Spleen (tissue), 11 donors: ENCODE measurements at regions not wholly inside any gene's neighbourhood (a gene's known extent, or its start where the extent isn't known, plus 50 kb on each side); places are given as distances from the start of the nearest gene placed in this dataset.

Source experiments
- DNase-seq: peaks from one replicate; pipeline ENCODE4 v3.0.0-alpha.2; 2020
- H3K27ac ChIP-seq, 8 donors: fragments of 200-600 bp; sonication (generic) in 7 of 8; 1 replicate in 4 of 8; 2 replicates in 4 of 8; pipeline versions ENCODE4 v1.5.0 to v1.8.0; 2016 to 2021; ENCODE audit warnings: inconsistent platforms in 4 of 8, mild to moderate bottlenecking in 4 of 8, moderate library complexity in 1 of 8
- H3K27me3 ChIP-seq, 7 donors: fragments of 200-600 bp; sonication (generic) in 6 of 7; replicated peaks in 1 of 7; 1 replicate in 4 of 7; 2 replicates in 3 of 7; pipeline versions ENCODE4 v1.5.0 to v1.8.0; 2016 to 2021; ENCODE audit warnings: inconsistent platforms in 3 of 7, mild to moderate bottlenecking in 1 of 7
- H3K36me3 ChIP-seq, 6 donors: fragments of 200-600 bp; sonication (generic) in 5 of 6; 1 replicate in 4 of 6; 2 replicates in 2 of 6; pipeline versions ENCODE4 v1.5.0 to v1.8.0; 2016 to 2021; ENCODE audit warnings: inconsistent platforms in 2 of 6
- H3K4me1 ChIP-seq, 6 donors: fragments of 200-600 bp; sonication (generic) in 5 of 6; 1 replicate in 3 of 6; 2 replicates in 3 of 6; pipeline versions ENCODE4 v1.5.0 to v1.8.0; 2016 to 2021; ENCODE audit warnings: inconsistent platforms in 3 of 6
- H3K4me3 ChIP-seq, 8 donors: fragments of 200-600 bp; sonication (generic) in 7 of 8; 1 replicate in 4 of 8; 2 replicates in 4 of 8; pipeline versions ENCODE4 v1.5.0 to v1.8.0; 2016 to 2021; ENCODE audit warnings: inconsistent platforms in 4 of 8, mild to moderate bottlenecking in 4 of 8, moderate library complexity in 2 of 8
- H3K9me3 ChIP-seq, 8 donors: fragments of 200-600 bp; sonication (generic) in 7 of 8; 1 replicate in 4 of 8; 2 replicates in 4 of 8; pipeline versions ENCODE4 v1.5.0 to v1.8.0; 2016 to 2021; ENCODE audit warnings: inconsistent platforms in 4 of 8
- CTCF ChIP-seq, 11 experiments: fragments of 200-600 bp in 7 of 11; fragments of 450-650 bp in 4 of 11; sonication (generic) in 4 of 11; IDR thresholded peaks in 8 of 11; conservative IDR thresholded peaks in 3 of 11; 1 replicate in 7 of 11; 2 replicates in 4 of 11; pipeline versions ENCODE4 v1.4.0 to v1.8.0; 2016 to 2021; ENCODE audit warnings: antibody characterized with exemption in 11 of 11, inconsistent platforms in 4 of 11, mild to moderate bottlenecking in 1 of 11
- POLR2A ChIP-seq, 3 donors: fragments of 450-650 bp; IDR thresholded peaks; one replicate each; pipeline ENCODE4 v1.5.1; 2017; ENCODE audit warnings: antibody characterized with exemption in 3 of 3, mild to moderate bottlenecking in 1 of 3
- POLR2AphosphoS5 ChIP-seq, 3 donors: sonication (generic); formaldehyde crosslinking; IDR thresholded peaks; one replicate each; pipeline ENCODE4 v1.5.1; 2017; ENCODE audit warnings: antibody characterized with exemption in 3 of 3
- WGBS, 5 donors: extraction: QIAGEN DNeasy Blood & Tissue Kit in 3 of 5; methylation state at CpG; one replicate each; pipeline versions ENCODE4 v1.1.5 to v1.1.7; 2013 to 2018; 5-methylcytosine and 5-hydroxymethylcytosine counted together
- intact Hi-C: fragments of 100-400 bp; cut with DNase I; formaldehyde crosslinking; loops from one replicate; pipeline ENCODE4 v1.15.0; 2023; ENCODE audit warnings: low total_unique reads
- donor health status: healthy with polysubstance abuse.
- donor health status: DM: no; HTN: no; CAD: no; lungs with moderate emphysema.
- donor health status: DM: no; HTN: no; CAD: no.
- donor health status: Bipolar disorder and iron deficiency.
- donor health status: healthy.
- donor health status: DM: no; HTN: no; CAD: no.
- donor health status: DM: yes; HTN: yes; CAD: no.

GRCh38 chr2:139367416-139367815, 587.2 kb upstream of the NXPH2 start:
- 63 to 77% (median 70%) methylated on average over 6 of the region's 6 CpGs for WGBS, 5 donors
- no peaks in the 10 kb centered on the region for H3K36me3 ChIP-seq
- TF ChIP-seq CTCF (IDR thresholded peaks at IDR 0.05 in 8 of 11, conservative IDR thresholded peaks at IDR 0.05 in 3 of 11): no peak
- TF ChIP-seq POLR2A (IDR thresholded peaks at IDR 0.05): no peak
- no peak for TF ChIP-seq POLR2AphosphoS5 (IDR thresholded peaks at IDR 0.05)
- peaks cover 0 to 26% (median 0%) of the 10 kb centered on the region in 8 donors for H3K9me3 ChIP-seq
- H3K4me3 ChIP-seq: no peak overlapping the region
- intact Hi-C loops: no loop called here
- no peaks in the 10 kb centered on the region for H3K4me1 ChIP-seq
- H3K27me3 ChIP-seq: no peaks in the 10 kb centered on the region
- DNase-seq: no peak
- H3K27ac ChIP-seq: no peak overlapping the region

GRCh38 chr2:139366681-139367080, 586.5 kb upstream of the NXPH2 start:
- TF ChIP-seq POLR2A (IDR thresholded peaks at IDR 0.05) (no peak), CTCF (IDR thresholded peaks at IDR 0.05 in 8 of 11, conservative IDR thresholded peaks at IDR 0.05 in 3 of 11) (no peak), POLR2AphosphoS5 (IDR thresholded peaks at IDR 0.05) (no peak)
- no peak for DNase-seq
- intact Hi-C loops: no loop called here
- Histone ChIP-seq H3K4me1 (no peaks in the 10 kb centered on the region), H3K27ac (no peak overlapping the region), H3K36me3 (no peaks in the 10 kb centered on the region), H3K27me3 (no peaks in the 10 kb centered on the region), H3K4me3 (no peak overlapping the region), H3K9me3 (peaks cover 0 to 22% (median 0%) of the 10 kb centered on the region in 8 donors)
- WGBS, 5 donors: 82 to 92% (median 89%) methylated on average over 2 of the region's 2 CpGs

GRCh38 chr2:139365189-139365588, 585.0 kb upstream of the NXPH2 start:
- WGBS, 5 donors: 77 to 88% (median 83%) methylated on average over 5 of the region's 5 CpGs
- intact Hi-C loops: no loop called here
- Histone ChIP-seq H3K27ac (no peak overlapping the region), H3K27me3 (no peaks in the 10 kb centered on the region), H3K9me3 (peaks cover 0 to 9% (median 0%) of the 10 kb centered on the region in 8 donors), H3K4me3 (no peak overlapping the region), H3K4me1 (no peaks in the 10 kb centered on the region), H3K36me3 (no peaks in the 10 kb centered on the region)
- DNase-seq: no peak
- TF ChIP-seq POLR2A (IDR thresholded peaks at IDR 0.05) (no peak), CTCF (IDR thresholded peaks at IDR 0.05 in 8 of 11, conservative IDR thresholded peaks at IDR 0.05 in 3 of 11) (no peak), POLR2AphosphoS5 (IDR thresholded peaks at IDR 0.05) (no peak)

- intact Hi-C loops: no loop called here
- H3K9me3 ChIP-seq: no peaks in the 10 kb centered on the region
- no peak overlapping the region for H3K27ac ChIP-seq
- no peaks in the 10 kb centered on the region for H3K36me3 ChIP-seq
- no peak for DNase-seq
- no peaks in the 10 kb centered on the region for H3K4me1 ChIP-seq
- no peak overlapping the region for H3K4me3 ChIP-seq
- TF ChIP-seq POLR2A (IDR thresholded peaks at IDR 0.05) (no peak), CTCF (IDR thresholded peaks at IDR 0.05 in 8 of 11, conservative IDR thresholded peaks at IDR 0.05 in 3 of 11) (no peak), POLR2AphosphoS5 (IDR thresholded peaks at IDR 0.05) (no peak)
- H3K27me3 ChIP-seq: no peaks in the 10 kb centered on the region
- WGBS, 5 donors: 58 to 76% (median 63%) methylated on average over 1 of the region's 1 CpG
Observed at GRCh38 chr2:139360654-139361053, 580.5 kb upstream of the NXPH2 start.
